Heart right ventricle (tissue), 16 donors: ENCODE measurements at regions not wholly inside any gene's neighbourhood (a gene's known extent, or its start where the extent isn't known, plus 50 kb on each side); places are given as distances from the start of the nearest gene placed in this dataset.
A peak's percentile ranks its signal among the peaks of the same experiment; 100 is the strongest.

ENCODE experiments used
- ATAC-seq, 8 donors: fragments of 200-7000 bp; cut with Tn5 transposase; one replicate each; pipeline ENCODE4 v1.9.1; 2020; ENCODE audit warnings: mild to moderate bottlenecking in 8 of 8, moderate library complexity in 8 of 8, moderate number of reproducible peaks in 1 of 8
- DNase-seq, 2 donors: peaks; one replicate each; pipeline ENCODE4 v3.0.0-alpha.2; 2020
- H3K27ac ChIP-seq, 10 donors: fragments of 200-600 bp; sonication (generic) in 2 of 10; one replicate each; pipeline versions ENCODE4 v1.5.0 to v1.8.0; 2020 to 2022; ENCODE audit warnings: mild to moderate bottlenecking in 3 of 10
- H3K27me3 ChIP-seq, 7 donors: fragments of 200-600 bp; one replicate each; pipeline ENCODE4 v1.8.0; 2021 to 2022; ENCODE audit warnings: mild to moderate bottlenecking in 2 of 7
- H3K36me3 ChIP-seq, 9 donors: fragments of 200-600 bp; sonication (generic) in 1 of 9; one replicate each; pipeline versions ENCODE4 v1.5.0 to v1.8.0; 2020 to 2022; ENCODE audit warnings: mild to moderate bottlenecking in 2 of 9
- H3K4me1 ChIP-seq, 9 donors: fragments of 200-600 bp; sonication (generic) in 1 of 9; one replicate each; pipeline versions ENCODE4 v1.5.0 to v1.8.0; 2020 to 2022; ENCODE audit warnings: mild to moderate bottlenecking in 4 of 9
- H3K4me3 ChIP-seq, 10 donors: fragments of 200-600 bp; sonication (generic) in 2 of 10; one replicate each; pipeline versions ENCODE4 v1.5.0 to v1.8.0; 2020 to 2022; ENCODE audit warnings: mild to moderate bottlenecking in 7 of 10, moderate library complexity in 2 of 10
- H3K9me3 ChIP-seq, 11 donors: fragments of 200-600 bp in 10 of 11; sonication (generic) in 2 of 11; one replicate each; pipeline versions ENCODE4 v1.5.0 to v1.8.0; 2013 to 2022; ENCODE audit warnings: mild to moderate bottlenecking in 2 of 11, control low read depth in 1 of 11, moderate library complexity in 1 of 11
- WGBS, 2 donors: extraction: QIAGEN DNeasy Blood & Tissue Kit; methylation state at CpG; one replicate each; pipeline ENCODE4 v1.1.7; 2013; ENCODE audit warnings: inconsistent platforms in 1 of 2; 5-methylcytosine and 5-hydroxymethylcytosine counted together
- intact Hi-C, 10 donors: fragments of 100-400 bp; cut with DNase I; formaldehyde crosslinking; loops; one replicate each; pipeline versions ENCODE4 v1.11.1 to v1.14.2; 2022
- TF ChIP-seq, protein P1 (sequence below), 9 donors: fragments of 200-600 bp; sonication (generic) in 2 of 9; IDR thresholded peaks; one replicate each; pipeline versions ENCODE4 v1.5.0 to v1.8.0; 2021 to 2022; ENCODE audit warnings: antibody characterized with exemption in 9 of 9, mild to moderate bottlenecking in 5 of 9, moderate library complexity in 1 of 9
- donor health status: Arrhythmogenic right ventricular cardiomyopathy.
- donor health status: ischemic (EF 13 %, LVEDD 7.1; RV severe dilation, severe dysfunction).
- donor health status: healthy with polysubstance abuse.
- donor health status: DM: no; HTN: yes; CAD: no.
- donor health status: DM: no; HTN: no; CAD: no.
- donor health status: ischemic (EF 25% LVEDD 6.9; RV normal size, moderate dysfunction).
- donor health status: ischemic (EF 25% LVEDD 5.7; RV mildly dilated, moderate dysfunction).
- donor health status: healthy.
- donor health status: DM: yes; HTN: yes; CAD: no.
- donor health status: Ischemic cardiomyopathy.
- donor health status: ischemic (EF 35%, LVEDD 5.7; RV mildly dilated, moderate dysfunction).
- donor health status: nonischemic (EF 11% LVEDD 7.7; RV severe dilation, severe dysfunction).
- donor health status: DM: yes; HTN: yes; CAD: no.
- donor health status: PGD.
- donor health status: ischemic (EF 29% LVEDD 5.4; RV normal size, mild dysfunction).
- donor health status: nonischemic (EF 23%, LVEDD 6.1; RV moderate dilation, normal function).

DNA sequence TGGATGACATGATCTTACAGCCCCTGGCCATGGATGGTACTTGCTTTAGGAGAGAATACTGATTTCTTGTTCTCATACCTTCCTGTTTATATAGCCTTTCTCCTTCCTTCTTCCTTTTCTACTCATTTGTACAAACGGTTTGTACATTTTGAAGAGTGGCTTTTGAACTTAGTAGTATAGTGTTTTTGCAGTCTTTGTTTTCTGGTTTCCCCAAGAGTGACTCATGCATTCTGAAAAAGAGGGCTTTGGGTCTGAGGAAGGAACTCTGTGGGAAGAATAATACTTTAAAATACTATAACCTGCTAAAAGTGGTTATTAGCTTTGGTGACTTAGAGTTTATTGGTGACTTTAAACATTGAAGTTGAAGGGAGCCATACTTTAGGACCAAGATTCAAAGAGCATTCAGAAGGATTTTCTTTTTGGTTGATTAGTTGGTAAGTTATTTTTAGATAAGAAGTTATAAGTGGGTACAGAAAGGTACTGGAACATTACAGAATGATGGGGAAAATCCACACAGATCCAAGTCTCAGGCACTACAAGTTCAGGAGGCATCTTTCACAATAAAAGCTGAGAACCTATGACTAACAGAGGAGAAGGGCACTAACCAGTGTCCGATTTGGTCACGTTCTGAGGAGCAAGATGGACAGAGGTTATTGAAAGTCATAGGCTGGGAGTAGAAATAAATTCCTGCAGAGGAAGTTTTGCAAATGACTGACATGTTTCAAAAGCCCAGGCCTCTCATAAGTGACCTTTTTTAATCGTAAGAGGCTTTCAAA is 369.6 kb upstream of the AZI2 start:
- Histone ChIP-seq H3K4me1 (no peaks in the 10 kb centered on the region), H3K36me3 (no peaks in the 10 kb centered on the region), H3K9me3 (no peaks in the 10 kb centered on the region), H3K4me3 (no peak overlapping the region), H3K27me3 (no peaks in the 10 kb centered on the region), H3K27ac (no peak overlapping the region)
- ATAC-seq (peak in 1 of 8 donors; percentile 44), DNase-seq (no peak)
- TF ChIP-seq, protein P1, sequence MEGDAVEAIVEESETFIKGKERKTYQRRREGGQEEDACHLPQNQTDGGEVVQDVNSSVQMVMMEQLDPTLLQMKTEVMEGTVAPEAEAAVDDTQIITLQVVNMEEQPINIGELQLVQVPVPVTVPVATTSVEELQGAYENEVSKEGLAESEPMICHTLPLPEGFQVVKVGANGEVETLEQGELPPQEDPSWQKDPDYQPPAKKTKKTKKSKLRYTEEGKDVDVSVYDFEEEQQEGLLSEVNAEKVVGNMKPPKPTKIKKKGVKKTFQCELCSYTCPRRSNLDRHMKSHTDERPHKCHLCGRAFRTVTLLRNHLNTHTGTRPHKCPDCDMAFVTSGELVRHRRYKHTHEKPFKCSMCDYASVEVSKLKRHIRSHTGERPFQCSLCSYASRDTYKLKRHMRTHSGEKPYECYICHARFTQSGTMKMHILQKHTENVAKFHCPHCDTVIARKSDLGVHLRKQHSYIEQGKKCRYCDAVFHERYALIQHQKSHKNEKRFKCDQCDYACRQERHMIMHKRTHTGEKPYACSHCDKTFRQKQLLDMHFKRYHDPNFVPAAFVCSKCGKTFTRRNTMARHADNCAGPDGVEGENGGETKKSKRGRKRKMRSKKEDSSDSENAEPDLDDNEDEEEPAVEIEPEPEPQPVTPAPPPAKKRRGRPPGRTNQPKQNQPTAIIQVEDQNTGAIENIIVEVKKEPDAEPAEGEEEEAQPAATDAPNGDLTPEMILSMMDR (IDR thresholded peaks at IDR 0.05): no peak
- WGBS, 2 donors: 68 to 73% methylated on average over 4 of the region's 4 CpGs
- intact Hi-C loops: no loop called here

DNA sequence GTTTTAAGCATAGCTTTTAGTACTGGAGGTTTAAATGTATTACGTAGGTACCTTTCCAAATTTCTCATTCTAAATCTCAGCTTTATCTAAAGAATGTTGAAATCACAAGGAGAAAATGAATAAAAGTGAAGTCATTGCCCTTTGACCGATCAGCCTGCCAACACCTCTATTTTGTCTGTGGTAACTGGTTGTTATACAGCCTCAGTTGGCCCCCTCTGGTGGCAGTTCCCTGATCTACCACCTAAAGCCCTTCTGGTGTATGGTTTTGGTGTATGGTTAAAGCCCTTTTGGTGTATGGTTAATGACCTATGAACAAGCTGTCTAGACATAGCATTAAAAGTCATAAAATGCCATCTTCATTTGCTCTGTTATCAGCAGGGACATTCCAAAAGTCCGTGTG is 378.2 kb upstream of the AZI2 start:
- WGBS, 2 donors: 44 to 48% methylated on average over 3 of the region's 3 CpGs
- no peaks in the 10 kb centered on the region for H3K27me3 ChIP-seq

DNA sequence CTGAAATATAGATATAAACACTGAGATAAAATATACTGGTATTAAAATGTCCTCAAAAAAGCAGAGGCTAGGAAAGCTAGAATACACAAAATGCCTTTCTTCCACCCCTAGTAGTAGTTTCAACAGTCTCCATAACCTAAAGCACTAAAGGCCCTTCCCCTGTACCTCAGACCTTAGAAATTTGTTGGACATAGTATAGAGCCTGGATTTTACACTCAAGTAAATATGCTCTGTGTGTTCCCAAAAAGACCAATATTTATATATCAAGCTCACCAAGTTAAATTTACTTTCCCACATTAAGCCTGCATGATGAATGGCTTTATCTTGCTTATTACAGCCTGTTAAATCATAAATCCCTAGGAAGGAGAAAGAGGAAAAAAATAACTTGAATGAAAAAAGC is 378.7 kb upstream of the AZI2 start:
- Histone ChIP-seq H3K36me3 (no peaks in the 10 kb centered on the region), H3K9me3 (peaks cover 0 to 11% (median 0%) of the 10 kb centered on the region in 11 donors), H3K27ac (no peak overlapping the region), H3K4me3 (no peak overlapping the region), H3K4me1 (no peaks in the 10 kb centered on the region), H3K27me3 (no peaks in the 10 kb centered on the region)
- intact Hi-C loops: loop anchor here in 6 of 10 donors (1.0 to 10.0 kb wide), 4 partner anchors 59 to 253 kb away; no protein-coding TSS in a partner anchor
- DNase-seq (no peak), ATAC-seq (no peak)
- TF ChIP-seq, protein P1 (IDR thresholded peaks at IDR 0.05): no peak

More for the DNA sequence above, 378.2 kb upstream of the AZI2 start:
- H3K4me1 ChIP-seq: no peaks in the 10 kb centered on the region
- H3K9me3 ChIP-seq: peaks cover 0 to 8% (median 0%) of the 10 kb centered on the region in 11 donors
- intact Hi-C loops: loop anchor here in 6 of 10 donors (1.0 to 10.0 kb wide), 4 partner anchors 59 to 252 kb away; no protein-coding TSS in a partner anchor
- H3K27ac ChIP-seq: no peak overlapping the region
- no peaks in the 10 kb centered on the region for H3K36me3 ChIP-seq
- ATAC-seq (peak in 5 of 8 donors; percentile 57 to 83 (median 59)), DNase-seq (peak; percentile 19 to 23)
- TF ChIP-seq, protein P1 (IDR thresholded peaks at IDR 0.05): peak in 8 of 9 donors; percentile 20 to 68 (median 60)
- H3K4me3 ChIP-seq: no peak overlapping the region

DNA sequence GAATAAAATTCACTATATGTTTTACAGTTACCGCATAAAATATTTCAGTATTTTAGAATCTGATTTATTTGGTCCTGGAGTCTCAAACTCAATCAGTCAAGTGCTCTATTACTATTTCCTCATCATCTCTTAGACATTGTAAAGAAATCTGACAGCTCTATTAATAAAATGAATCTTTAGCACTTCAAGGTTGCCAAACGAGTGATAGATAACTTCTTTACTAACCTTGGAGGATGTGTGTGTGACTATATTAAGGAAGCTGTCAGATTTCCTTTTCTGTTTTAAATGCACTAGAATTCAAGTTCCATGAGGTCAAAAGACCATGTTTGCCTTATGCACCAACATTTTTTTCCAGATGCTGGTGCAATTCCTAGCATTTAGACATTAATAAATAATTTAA is 389.8 kb upstream of the AZI2 start:
- intact Hi-C loops: no loop called here
- peaks cover 0 to 17% (median 6%) of the 10 kb centered on the region in 11 donors for H3K9me3 ChIP-seq
- no peaks in the 10 kb centered on the region for H3K27me3 ChIP-seq
- WGBS, 2 donors: 59 to 63% methylated on average over 2 of the region's 2 CpGs
- no peak for ATAC-seq
- H3K4me1 ChIP-seq: peaks cover 0 to 3% (median 0%) of the 10 kb centered on the region in 9 donors
- no peak overlapping the region for H3K4me3 ChIP-seq
- no peak overlapping the region for H3K27ac ChIP-seq
- DNase-seq: no peak
- TF ChIP-seq, protein P1 (IDR thresholded peaks at IDR 0.05): no peak
- H3K36me3 ChIP-seq: no peaks in the 10 kb centered on the region
